Activated B cell treated with CpG ODN at 0.5 μM for 24 hours (primary cell): ENCODE measurements at regions not wholly inside any gene's neighbourhood (a gene's known extent, or its start where the extent isn't known, plus 50 kb on each side); places are given as distances from the start of the nearest gene placed in this dataset.

Experiments
- ATAC-seq: fragments of 200-7000 bp; cut with Tn5 transposase; one replicate; pipeline ENCODE4 v1.10.0; 2021; ENCODE audit warnings: low read depth, mild to moderate bottlenecking, moderate library complexity
- CTCF ChIA-PET: fragments of 350-600 bp; sonication (Branson Sonifier 250); formaldehyde crosslinking; loops from one replicate; lab custom pipeline; 2021; ENCODE audit warnings: antibody characterized with exemption; lab: Charles Lee
- POLR2A ChIA-PET: fragments of 350-600 bp; sonication (Branson Sonifier 250); formaldehyde crosslinking; loops from one replicate; lab custom pipeline; 2021; ENCODE audit warnings: antibody characterized with exemption; lab: Charles Lee
- DNase-seq: peaks from one replicate; pipeline ENCODE4 v3.0.0; 2022
- H3K27ac Mint-ChIP-seq: one replicate; pipeline ENCODE4 v1.8.0; 2020; ENCODE audit warnings: mixed read lengths
- H3K27me3 Mint-ChIP-seq: one replicate; pipeline ENCODE4 v1.8.0; 2021; ENCODE audit warnings: mixed read lengths
- H3K36me3 Mint-ChIP-seq: one replicate; pipeline ENCODE4 v1.8.0; 2021; ENCODE audit warnings: low read depth, mixed read lengths
- H3K4me1 Mint-ChIP-seq: one replicate; pipeline ENCODE4 v1.8.0; 2021; ENCODE audit warnings: mixed read lengths
- H3K4me3 Mint-ChIP-seq: one replicate; pipeline ENCODE4 v1.8.0; 2020; ENCODE audit warnings: mild to moderate bottlenecking, mixed read lengths
- H3K9me3 Mint-ChIP-seq: one replicate; pipeline ENCODE4 v1.8.0; 2020; ENCODE audit warnings: mixed read lengths
- intact Hi-C: fragments of 100-400 bp; cut with micrococcal nuclease; formaldehyde crosslinking; loops from one replicate; pipeline ENCODE4 v1.15.1; 2024
- TF ChIP-seq, protein P1 (sequence below): fragments of 200-600 bp; IDR thresholded peaks from one replicate; pipeline ENCODE4 v1.8.0; 2022; ENCODE audit warnings: antibody characterized with exemption, mild to moderate bottlenecking

DNA sequence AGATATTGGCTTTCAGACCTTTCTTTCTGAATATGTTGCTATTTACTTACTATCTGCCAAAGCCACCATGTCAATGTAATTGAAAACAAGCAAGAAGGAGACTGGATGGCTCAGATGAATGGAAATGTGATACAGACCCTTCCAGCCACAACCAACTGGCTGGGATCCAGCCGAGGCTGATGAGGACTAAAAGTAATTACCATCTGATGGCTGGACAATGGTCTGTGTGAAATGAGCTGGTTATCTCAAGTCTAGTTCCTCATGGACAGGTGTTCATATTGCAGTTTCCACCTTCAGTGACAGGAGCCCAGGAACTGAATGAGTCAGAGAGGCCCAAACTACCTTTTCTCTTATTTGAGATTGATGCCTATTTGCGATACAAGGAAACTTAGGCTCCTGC, 267.5 kb downstream of the GATA3 start:
- H3K27me3 Mint-ChIP-seq: peaks cover 14% of the 10 kb centered on the region
- TF ChIP-seq, protein P1, sequence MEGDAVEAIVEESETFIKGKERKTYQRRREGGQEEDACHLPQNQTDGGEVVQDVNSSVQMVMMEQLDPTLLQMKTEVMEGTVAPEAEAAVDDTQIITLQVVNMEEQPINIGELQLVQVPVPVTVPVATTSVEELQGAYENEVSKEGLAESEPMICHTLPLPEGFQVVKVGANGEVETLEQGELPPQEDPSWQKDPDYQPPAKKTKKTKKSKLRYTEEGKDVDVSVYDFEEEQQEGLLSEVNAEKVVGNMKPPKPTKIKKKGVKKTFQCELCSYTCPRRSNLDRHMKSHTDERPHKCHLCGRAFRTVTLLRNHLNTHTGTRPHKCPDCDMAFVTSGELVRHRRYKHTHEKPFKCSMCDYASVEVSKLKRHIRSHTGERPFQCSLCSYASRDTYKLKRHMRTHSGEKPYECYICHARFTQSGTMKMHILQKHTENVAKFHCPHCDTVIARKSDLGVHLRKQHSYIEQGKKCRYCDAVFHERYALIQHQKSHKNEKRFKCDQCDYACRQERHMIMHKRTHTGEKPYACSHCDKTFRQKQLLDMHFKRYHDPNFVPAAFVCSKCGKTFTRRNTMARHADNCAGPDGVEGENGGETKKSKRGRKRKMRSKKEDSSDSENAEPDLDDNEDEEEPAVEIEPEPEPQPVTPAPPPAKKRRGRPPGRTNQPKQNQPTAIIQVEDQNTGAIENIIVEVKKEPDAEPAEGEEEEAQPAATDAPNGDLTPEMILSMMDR: no peak
- no peak for DNase-seq
- intact Hi-C loops: no loop called here
- ChIA-PET CTCF (no interaction called here), POLR2A (no interaction called here)
- no peaks in the 10 kb centered on the region for H3K4me1 Mint-ChIP-seq
- no peak overlapping the region for H3K4me3 Mint-ChIP-seq
- H3K9me3 Mint-ChIP-seq: no peaks in the 10 kb centered on the region
- no peak overlapping the region for H3K27ac Mint-ChIP-seq
- ATAC-seq: no peak
- no peaks in the 10 kb centered on the region for H3K36me3 Mint-ChIP-seq

GRCh38 chr10:8323428-8324054, 269.1 kb downstream of the GATA3 start:
- POLR2A ChIA-PET: no interaction called here
- intact Hi-C loops: no loop called here

DNA sequence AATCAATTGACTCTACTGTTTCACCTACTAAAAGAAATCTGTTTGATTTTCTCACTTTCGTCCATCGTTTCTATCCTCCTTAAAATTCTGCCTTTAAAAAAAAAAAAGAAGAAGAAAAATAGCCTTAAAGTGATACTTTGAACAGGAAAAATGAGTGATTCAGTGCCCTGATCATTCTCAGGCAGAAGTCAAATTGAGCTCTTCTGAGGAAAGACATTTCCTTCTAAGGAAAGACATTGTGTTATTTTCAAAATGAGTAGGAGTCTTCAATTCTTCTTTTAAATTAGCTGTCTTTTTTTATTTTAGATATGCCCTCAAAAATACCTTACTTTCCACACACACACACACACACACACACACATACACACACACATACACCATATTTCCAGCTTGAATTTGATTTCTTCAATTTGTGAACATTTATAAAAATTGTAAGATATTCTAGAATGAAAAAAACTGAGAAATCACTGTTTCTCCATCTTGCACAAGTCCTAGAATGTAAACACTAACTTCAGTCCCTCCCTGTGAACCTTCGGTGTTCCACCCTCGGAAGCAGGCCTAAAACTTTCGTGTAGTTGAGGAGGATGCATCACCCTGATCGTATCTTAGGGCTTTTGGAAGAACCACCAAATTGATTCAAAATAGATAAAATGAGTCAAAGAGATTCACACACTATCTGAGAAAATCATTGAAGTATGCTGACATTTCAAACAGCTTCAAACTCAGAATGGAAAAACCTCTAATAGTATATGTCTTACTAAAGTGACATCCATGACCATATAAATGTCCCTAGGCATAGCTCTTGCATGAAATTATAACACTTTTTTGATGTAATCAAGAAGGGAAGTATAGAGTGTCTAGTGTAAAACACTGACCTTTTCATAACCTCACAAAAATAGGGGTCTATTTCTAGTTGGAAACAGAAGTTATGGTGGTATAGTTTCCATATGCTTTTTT, 270.8 kb downstream of the GATA3 start:
- DNase-seq (no peak), ATAC-seq (no peak)
- intact Hi-C loops: no loop called here
- Mint-ChIP-seq H3K9me3 (no peaks in the 10 kb centered on the region), H3K27ac (no peak overlapping the region), H3K4me1 (no peaks in the 10 kb centered on the region), H3K36me3 (no peaks in the 10 kb centered on the region), H3K27me3 (peaks cover 17% of the 10 kb centered on the region), H3K4me3 (no peak overlapping the region)
- TF ChIP-seq, protein P1: no peak
- ChIA-PET CTCF (no interaction called here), POLR2A (no interaction called here)

More at GRCh38 chr10:8323428-8324054, 269.1 kb downstream of the GATA3 start:
- Mint-ChIP-seq H3K9me3 (no peaks in the 10 kb centered on the region), H3K36me3 (no peaks in the 10 kb centered on the region), H3K4me3 (no peak overlapping the region), H3K27ac (no peak overlapping the region), H3K27me3 (peaks cover 14% of the 10 kb centered on the region), H3K4me1 (no peaks in the 10 kb centered on the region)
- ATAC-seq (no peak), DNase-seq (no peak)
- TF ChIP-seq, protein P1: no peak
- CTCF ChIA-PET: no interaction called here

GRCh38 chr10:8326396-8327139, 272.1 kb downstream of the GATA3 start:
- DNase-seq (no peak), ATAC-seq (no peak)
- intact Hi-C loops: no loop called here
- no peak overlapping the region for H3K27ac Mint-ChIP-seq
- H3K4me3 Mint-ChIP-seq: no peak overlapping the region
- ChIA-PET POLR2A (no interaction called here), CTCF (no interaction called here)
- H3K27me3 Mint-ChIP-seq: peaks cover 21% of the 10 kb centered on the region
- TF ChIP-seq, protein P1: no peak
- no peaks in the 10 kb centered on the region for H3K36me3 Mint-ChIP-seq
- H3K9me3 Mint-ChIP-seq: no peaks in the 10 kb centered on the region
- no peaks in the 10 kb centered on the region for H3K4me1 Mint-ChIP-seq

DNA sequence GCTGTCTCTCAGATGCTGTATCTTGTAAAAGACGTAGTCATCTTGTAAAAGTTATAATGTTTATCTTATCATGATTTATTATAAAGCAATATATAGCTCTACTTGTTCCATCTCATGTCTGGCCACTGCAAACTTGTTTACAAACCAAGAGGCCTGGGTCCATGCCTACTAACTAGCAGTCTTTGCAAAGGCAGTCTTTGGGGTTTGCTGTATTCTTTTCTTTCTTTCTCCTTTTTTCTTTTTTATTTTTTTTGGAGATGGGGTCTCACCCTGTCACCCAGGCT, 272.6 kb downstream of the GATA3 start:
- DNase-seq (no peak), ATAC-seq (no peak)
- peaks cover 19% of the 10 kb centered on the region for H3K27me3 Mint-ChIP-seq
- TF ChIP-seq, protein P1: no peak
- H3K9me3 Mint-ChIP-seq: no peaks in the 10 kb centered on the region
- no peak overlapping the region for H3K4me3 Mint-ChIP-seq
- no peaks in the 10 kb centered on the region for H3K36me3 Mint-ChIP-seq
- ChIA-PET CTCF (no interaction called here), POLR2A (no interaction called here)
- no peak overlapping the region for H3K27ac Mint-ChIP-seq
- H3K4me1 Mint-ChIP-seq: peaks cover 2% of the 10 kb centered on the region
- intact Hi-C loops: no loop called here
